Activated CD4-positive, CD25-positive, alpha-beta regulatory T cell (primary cell): ENCODE measurements at regions not wholly inside any gene's neighbourhood (a gene's known extent, or its start where the extent isn't known, plus 50 kb on each side); places are given as distances from the start of the nearest gene placed in this dataset.
"Not testable (repeated sequence)": the region's sequence is repeated elsewhere in the genome, so short reads cannot be mapped to it uniquely, and the experiment has no call there.

Experiments
- DNase-seq, 4 experiments: peaks; one replicate each; lab custom pipeline; 2025; lab: John Stamatoyannopoulos, UW

- DNase-seq = not testable (repeated sequence)
These were observed 188.7 kb upstream of the NDUFV2 start for GRCh38 chr18:8913606-8914403.

GRCh38 chr18:8914404-8915264 lies 187.9 kb upstream of the NDUFV2 start:
- DNase-seq = not testable (repeated sequence)

- not testable (repeated sequence) for DNase-seq
These were observed 181.4 kb upstream of the NDUFV2 start for GRCh38 chr18:8920856-8921787.

- DNase-seq = no peak
These were observed 176.0 kb upstream of the NDUFV2 start for GRCh38 chr18:8926464-8926863.

- no peak for DNase-seq
These were observed 174.5 kb upstream of the NDUFV2 start for GRCh38 chr18:8928044-8928443.

GRCh38 chr18:8928847-8929780 lies 173.4 kb upstream of the NDUFV2 start:
- DNase-seq = no peak

GRCh38 chr18:8930990-8931616 lies 171.4 kb upstream of the NDUFV2 start:
- no peak for DNase-seq

- DNase-seq = no peak
These were observed 169.6 kb upstream of the NDUFV2 start for GRCh38 chr18:8932866-8933265.

- DNase-seq = no peak
These were observed 168.7 kb upstream of the NDUFV2 start for GRCh38 chr18:8933714-8934284.

- not testable (repeated sequence) for DNase-seq
These were observed 167.2 kb upstream of the NDUFV2 start for GRCh38 chr18:8935346-8935745.

GRCh38 chr18:8936619-8937018 lies 165.9 kb upstream of the NDUFV2 start:
- no peak for DNase-seq

GRCh38 chr18:8937160-8938094 lies 165.1 kb upstream of the NDUFV2 start:
- no peak for DNase-seq

GRCh38 chr18:8938817-8939216 lies 163.7 kb upstream of the NDUFV2 start:
- DNase-seq = no peak

- DNase-seq = no peak
These were observed 160.2 kb upstream of the NDUFV2 start for GRCh38 chr18:8942021-8942908.

GRCh38 chr18:8942909-8943545 lies 159.5 kb upstream of the NDUFV2 start:
- no peak for DNase-seq

- DNase-seq = no peak
These were observed 158.3 kb upstream of the NDUFV2 start for GRCh38 chr18:8943900-8944870.
